ENCODE measurements at regions not wholly inside any gene's neighbourhood (a gene's known extent, or its start where the extent isn't known, plus 50 kb on each side); places are given as distances from the start of the nearest gene placed in this dataset.

DNA sequence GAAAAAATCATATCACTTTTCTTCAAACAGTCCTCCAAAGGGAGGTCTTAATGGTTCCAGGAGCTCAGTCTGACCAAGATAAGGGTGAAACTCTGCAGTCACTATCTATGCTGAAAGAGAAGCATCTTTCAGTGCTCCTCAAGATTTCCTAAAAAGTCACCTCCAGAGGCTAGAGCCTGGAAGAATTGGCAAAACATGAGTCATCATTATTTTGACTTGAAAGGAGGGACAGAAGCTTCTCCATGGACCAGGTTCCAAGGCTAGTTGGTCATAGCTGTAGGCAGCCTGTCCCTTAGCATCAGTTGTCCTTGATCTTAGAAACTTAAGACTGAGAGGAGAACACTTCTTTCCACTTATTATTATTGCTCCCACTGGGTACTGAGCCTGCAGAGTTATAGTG is 219.0 kb upstream of the ASIC2 start:
- Histone ChIP-seq H3K4me3 (no peak overlapping the region), H3K27me3 (no peaks in the 10 kb centered on the region), H3K27ac (no peak overlapping the region), H3K36me3 (no peaks in the 10 kb centered on the region), H3K9me3 (peaks cover 0 to 3% (median 0%) of the 10 kb centered on the region in 4 donors), H3K4me1 (peaks cover 0 to 9% (median 4%) of the 10 kb centered on the region in 4 donors)
- intact Hi-C loops (cut with DNase I) = no loop called here
- no peak for DNase-seq
- TF ChIP-seq, protein P1, sequence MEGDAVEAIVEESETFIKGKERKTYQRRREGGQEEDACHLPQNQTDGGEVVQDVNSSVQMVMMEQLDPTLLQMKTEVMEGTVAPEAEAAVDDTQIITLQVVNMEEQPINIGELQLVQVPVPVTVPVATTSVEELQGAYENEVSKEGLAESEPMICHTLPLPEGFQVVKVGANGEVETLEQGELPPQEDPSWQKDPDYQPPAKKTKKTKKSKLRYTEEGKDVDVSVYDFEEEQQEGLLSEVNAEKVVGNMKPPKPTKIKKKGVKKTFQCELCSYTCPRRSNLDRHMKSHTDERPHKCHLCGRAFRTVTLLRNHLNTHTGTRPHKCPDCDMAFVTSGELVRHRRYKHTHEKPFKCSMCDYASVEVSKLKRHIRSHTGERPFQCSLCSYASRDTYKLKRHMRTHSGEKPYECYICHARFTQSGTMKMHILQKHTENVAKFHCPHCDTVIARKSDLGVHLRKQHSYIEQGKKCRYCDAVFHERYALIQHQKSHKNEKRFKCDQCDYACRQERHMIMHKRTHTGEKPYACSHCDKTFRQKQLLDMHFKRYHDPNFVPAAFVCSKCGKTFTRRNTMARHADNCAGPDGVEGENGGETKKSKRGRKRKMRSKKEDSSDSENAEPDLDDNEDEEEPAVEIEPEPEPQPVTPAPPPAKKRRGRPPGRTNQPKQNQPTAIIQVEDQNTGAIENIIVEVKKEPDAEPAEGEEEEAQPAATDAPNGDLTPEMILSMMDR (IDR thresholded peaks at IDR 0.05) = no peak
- no peak for TF ChIP-seq POLR2AphosphoS5 (IDR thresholded peaks at IDR 0.05)
- no peak for TF ChIP-seq EP300 (IDR thresholded peaks at IDR 0.05)
- TF ChIP-seq POLR2A (IDR thresholded peaks at IDR 0.05) = no peak

DNA sequence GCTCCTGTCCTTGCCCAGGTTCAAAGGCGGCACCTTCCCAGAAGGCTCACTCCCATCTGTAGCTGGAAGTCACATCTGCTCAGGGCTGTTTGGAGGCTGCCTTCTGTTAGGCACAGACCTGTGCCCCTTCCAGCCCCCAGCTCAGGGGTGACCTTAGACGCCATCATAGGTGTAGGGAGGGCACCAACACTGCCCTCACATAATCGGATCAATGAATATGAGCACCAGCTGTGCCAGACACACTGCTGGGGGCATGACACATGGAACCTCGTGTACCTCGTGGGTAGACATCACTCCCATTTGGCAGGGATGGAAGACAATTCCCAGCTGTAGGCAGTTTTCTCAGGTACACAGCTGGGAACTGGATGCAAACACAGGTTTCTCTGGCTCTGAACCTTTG is 220.7 kb upstream of the ASIC2 start:
- no peak for DNase-seq
- Histone ChIP-seq H3K9me3 (peaks cover 0 to 3% (median 0%) of the 10 kb centered on the region in 4 donors), H3K4me1 (peaks cover 0 to 9% (median 4%) of the 10 kb centered on the region in 4 donors), H3K27ac (no peak overlapping the region), H3K4me3 (no peak overlapping the region), H3K27me3 (no peaks in the 10 kb centered on the region), H3K36me3 (no peaks in the 10 kb centered on the region)
- TF ChIP-seq POLR2AphosphoS5 (IDR thresholded peaks at IDR 0.05) = no peak
- TF ChIP-seq EP300 (IDR thresholded peaks at IDR 0.05) = no peak
- no peak for TF ChIP-seq POLR2A (IDR thresholded peaks at IDR 0.05)
- TF ChIP-seq, protein P1 (IDR thresholded peaks at IDR 0.05) = no peak
- intact Hi-C loops (cut with DNase I) = no loop called here
- 79 to 84% methylated on average over 5 of the region's 5 CpGs for whole genome bisulfite sequencing, 2 donors

DNA sequence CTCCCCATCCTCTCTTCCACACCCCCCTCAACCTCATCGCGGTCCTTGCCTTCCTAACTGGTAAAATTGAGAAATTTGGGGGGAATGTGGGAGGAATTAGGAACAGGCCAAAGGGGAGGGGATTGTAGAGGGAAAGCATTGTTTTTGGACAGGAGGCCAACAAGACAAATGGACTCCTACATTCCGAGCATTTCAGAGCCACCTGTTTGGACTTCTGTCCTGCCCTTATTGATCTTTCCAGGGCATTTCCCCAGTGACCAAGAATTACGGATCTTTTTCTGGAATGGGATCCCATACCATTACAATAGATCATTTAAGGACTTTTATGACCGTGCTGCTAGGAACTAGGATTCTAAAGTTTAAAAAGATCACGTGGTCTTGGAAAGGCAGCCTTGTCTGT is 221.3 kb upstream of the ASIC2 start:
- no peak overlapping the region for H3K27ac ChIP-seq
- intact Hi-C loops (cut with DNase I) = no loop called here
- WGBS, 2 donors = 61 to 83% methylated on average over 6 of the region's 6 CpGs
- peaks cover 0 to 3% (median 0%) of the 10 kb centered on the region in 4 donors for H3K9me3 ChIP-seq
- no peak overlapping the region for H3K4me3 ChIP-seq
- TF ChIP-seq EP300 (IDR thresholded peaks at IDR 0.05) = no peak
- TF ChIP-seq POLR2AphosphoS5 (IDR thresholded peaks at IDR 0.05) = no peak
- TF ChIP-seq, protein P1 (IDR thresholded peaks at IDR 0.05) = no peak
- no peak for TF ChIP-seq POLR2A (IDR thresholded peaks at IDR 0.05)
- DNase-seq = no peak
- H3K4me1 ChIP-seq = peaks cover 0 to 4% (median 1%) of the 10 kb centered on the region in 4 donors
- no peaks in the 10 kb centered on the region for H3K36me3 ChIP-seq
- no peaks in the 10 kb centered on the region for H3K27me3 ChIP-seq

DNA sequence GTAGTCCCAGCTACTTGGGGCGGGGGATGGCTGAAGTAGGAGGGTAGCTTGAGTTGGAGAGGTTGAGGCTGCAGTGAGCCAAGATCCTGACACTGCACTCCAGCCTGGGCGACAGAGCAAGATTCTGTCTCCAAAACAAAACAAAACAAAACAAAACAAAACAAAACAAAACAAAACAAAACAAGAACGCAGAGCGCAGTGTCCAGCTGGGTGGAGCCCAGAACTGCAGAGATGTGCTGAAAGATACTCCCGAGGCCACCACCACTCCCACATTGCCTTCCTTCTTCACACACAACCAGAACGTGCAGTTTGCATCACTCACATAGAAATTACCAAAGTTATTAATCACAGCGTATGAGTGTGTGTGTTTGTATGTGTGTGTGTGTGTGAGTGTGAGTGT is 222.9 kb upstream of the ASIC2 start:
- H3K27ac ChIP-seq = no peak overlapping the region
- DNase-seq = no peak
- no peak overlapping the region for H3K4me3 ChIP-seq
- no peaks in the 10 kb centered on the region for H3K4me1 ChIP-seq
- no peaks in the 10 kb centered on the region for H3K27me3 ChIP-seq
- H3K36me3 ChIP-seq = no peaks in the 10 kb centered on the region
- H3K9me3 ChIP-seq = peaks cover 0 to 3% (median 0%) of the 10 kb centered on the region in 4 donors
- WGBS, 2 donors = 69 to 75% methylated on average over 7 of the region's 7 CpGs
- no peak for TF ChIP-seq EP300 (IDR thresholded peaks at IDR 0.05)
- no peak for TF ChIP-seq POLR2AphosphoS5 (IDR thresholded peaks at IDR 0.05)
- TF ChIP-seq, protein P1 (IDR thresholded peaks at IDR 0.05) = no peak
- no peak for TF ChIP-seq POLR2A (IDR thresholded peaks at IDR 0.05)
- intact Hi-C loops (cut with DNase I) = no loop called here

DNA sequence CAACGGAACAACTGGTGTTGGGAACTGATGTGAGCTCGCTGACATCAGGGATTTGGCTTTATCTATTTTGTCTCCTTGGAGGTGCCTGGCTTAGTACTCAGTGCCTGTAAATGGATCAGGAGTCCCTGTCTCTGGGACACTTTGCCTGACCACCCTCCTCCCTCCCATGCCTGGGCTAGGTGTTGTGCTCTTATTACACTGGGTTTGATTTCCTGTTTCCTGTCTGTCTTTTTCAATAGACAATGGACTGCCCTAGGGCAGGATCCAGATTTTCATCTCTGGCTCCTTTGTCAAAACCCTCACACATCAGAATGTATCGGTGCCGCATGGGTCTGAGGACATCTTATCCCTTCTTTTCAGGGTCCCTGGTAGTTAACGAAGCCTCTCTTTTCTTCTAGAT is 223.6 kb upstream of the ASIC2 start:
- no peak overlapping the region for H3K4me3 ChIP-seq
- WGBS, 2 donors = 91% methylated on average over 5 of the region's 5 CpGs
- intact Hi-C loops (cut with DNase I) = no loop called here
- H3K27me3 ChIP-seq = no peaks in the 10 kb centered on the region
- DNase-seq = no peak
- H3K4me1 ChIP-seq = no peaks in the 10 kb centered on the region
- peaks cover 0 to 3% (median 0%) of the 10 kb centered on the region in 4 donors for H3K9me3 ChIP-seq
- H3K27ac ChIP-seq = no peak overlapping the region
- no peaks in the 10 kb centered on the region for H3K36me3 ChIP-seq
- no peak for TF ChIP-seq POLR2AphosphoS5 (IDR thresholded peaks at IDR 0.05)
- TF ChIP-seq POLR2A (IDR thresholded peaks at IDR 0.05) = no peak
- TF ChIP-seq, protein P1 (IDR thresholded peaks at IDR 0.05) = no peak
- TF ChIP-seq EP300 (IDR thresholded peaks at IDR 0.05) = no peak
